GM21723 (cell line): ENCODE measurements at regions not wholly inside any gene's neighbourhood (a gene's known extent, or its start where the extent isn't known, plus 50 kb on each side); places are given as distances from the start of the nearest gene placed in this dataset.
"Not testable (repeated sequence)": the region's sequence is repeated elsewhere in the genome, so short reads cannot be mapped to it uniquely, and the experiment has no call there.

Source experiments
- ATAC-seq: cut with Tn5 transposase; IDR thresholded peaks from one replicate; pipeline ENCODE4 v1.9.1; 2021; ENCODE audit warnings: mild to moderate bottlenecking, moderate library complexity; ENCODE audit not compliant: unreplicated experiment

DNA sequence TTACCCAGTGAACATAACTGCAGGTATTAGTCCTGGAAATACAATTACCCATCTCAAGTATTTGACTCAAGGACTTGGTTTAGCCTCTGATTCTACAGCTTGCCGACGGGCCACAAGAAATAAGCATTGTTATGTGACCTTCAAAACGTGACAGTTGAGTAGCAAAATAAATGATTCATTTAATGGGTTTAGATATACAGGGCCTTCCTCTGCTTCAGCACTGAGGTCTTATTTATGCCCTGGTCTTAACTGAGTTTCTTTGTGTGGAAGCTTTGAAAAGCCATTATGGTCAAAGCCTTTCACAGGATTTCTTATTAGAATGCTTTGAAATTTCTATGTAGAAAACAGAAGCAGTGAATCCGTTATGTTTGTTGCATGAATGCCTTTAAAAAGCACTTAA is 899.2 kb upstream of the API5 start:
- no peak for ATAC-seq

DNA sequence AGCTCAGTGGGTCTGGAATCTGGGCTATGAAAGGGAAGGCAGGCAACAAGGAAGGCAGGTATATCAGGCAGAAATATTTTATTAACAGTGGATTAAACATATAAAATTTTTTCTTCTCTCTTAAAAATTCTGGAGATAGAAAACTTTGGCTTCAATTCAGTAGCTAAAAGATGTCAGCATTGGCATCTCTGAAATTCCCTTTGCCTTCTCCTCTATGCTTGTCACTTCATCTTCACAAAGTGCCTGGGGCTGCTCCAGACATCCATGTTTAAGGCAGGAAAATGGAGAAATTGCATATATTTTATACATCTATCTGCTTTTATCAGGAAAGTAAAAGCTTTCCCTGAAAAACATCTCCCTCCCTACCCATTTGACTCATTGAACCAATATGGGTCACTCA is 894.1 kb upstream of the API5 start:
- ATAC-seq, result no peak

DNA sequence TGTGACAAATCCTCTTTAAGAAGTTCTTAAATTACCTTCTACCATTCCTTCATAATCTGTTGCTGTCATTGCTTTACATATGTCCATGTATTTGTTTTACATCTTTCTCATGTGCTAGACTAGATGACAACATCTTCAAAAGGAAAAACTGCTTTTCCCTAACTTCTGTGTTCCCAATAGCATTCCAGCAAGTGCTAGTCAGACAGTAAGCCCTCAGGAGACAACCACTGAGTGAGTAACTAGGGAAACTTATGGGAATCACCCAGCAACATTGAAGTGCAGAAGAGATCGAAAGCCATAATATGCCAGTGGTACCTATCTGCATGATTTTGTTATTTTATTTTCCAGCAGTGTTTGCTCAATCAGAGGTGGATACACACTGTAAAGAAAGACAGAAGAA is 889.7 kb upstream of the API5 start:
- ATAC-seq, result no peak

DNA sequence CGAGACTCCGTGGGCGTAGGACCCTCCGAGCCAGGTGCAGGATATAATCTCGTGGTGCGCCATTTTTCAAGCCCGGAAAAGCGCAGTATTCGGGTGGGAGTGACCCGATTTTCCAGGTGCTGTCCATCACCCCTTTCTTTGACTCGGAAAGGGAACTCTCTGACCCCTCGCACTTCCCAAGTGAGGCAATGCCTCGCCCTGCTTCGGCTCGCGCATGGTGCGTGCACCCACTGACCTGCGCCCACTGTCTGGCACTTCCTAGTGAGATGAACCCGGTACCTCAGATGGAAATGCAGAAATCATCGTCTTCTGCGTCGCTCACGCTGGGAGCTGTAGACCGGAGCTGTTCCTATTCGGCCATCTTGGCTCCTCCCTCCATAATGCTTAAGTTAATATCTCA is 876.9 kb upstream of the API5 start:
- not testable (repeated sequence) for ATAC-seq

DNA sequence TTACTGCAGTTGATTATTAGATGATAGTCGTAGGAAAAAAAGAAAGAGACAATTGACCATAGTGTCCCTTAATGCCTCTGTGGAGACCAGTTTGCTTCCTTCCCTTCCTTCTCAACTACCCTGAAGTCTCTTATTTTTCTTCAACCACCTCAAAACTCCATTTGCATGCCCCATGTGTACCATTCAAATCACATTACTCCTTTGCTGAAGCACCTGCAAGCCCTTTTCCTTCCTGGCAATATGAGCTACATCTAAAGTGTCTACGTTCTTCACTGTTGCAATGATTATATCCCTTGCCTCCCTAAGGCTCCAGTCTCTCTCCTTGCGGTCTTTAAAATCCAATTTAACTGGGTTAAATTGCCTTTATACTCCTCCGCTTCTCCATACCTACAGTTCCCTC is 867.4 kb upstream of the API5 start:
- ATAC-seq, result no peak

DNA sequence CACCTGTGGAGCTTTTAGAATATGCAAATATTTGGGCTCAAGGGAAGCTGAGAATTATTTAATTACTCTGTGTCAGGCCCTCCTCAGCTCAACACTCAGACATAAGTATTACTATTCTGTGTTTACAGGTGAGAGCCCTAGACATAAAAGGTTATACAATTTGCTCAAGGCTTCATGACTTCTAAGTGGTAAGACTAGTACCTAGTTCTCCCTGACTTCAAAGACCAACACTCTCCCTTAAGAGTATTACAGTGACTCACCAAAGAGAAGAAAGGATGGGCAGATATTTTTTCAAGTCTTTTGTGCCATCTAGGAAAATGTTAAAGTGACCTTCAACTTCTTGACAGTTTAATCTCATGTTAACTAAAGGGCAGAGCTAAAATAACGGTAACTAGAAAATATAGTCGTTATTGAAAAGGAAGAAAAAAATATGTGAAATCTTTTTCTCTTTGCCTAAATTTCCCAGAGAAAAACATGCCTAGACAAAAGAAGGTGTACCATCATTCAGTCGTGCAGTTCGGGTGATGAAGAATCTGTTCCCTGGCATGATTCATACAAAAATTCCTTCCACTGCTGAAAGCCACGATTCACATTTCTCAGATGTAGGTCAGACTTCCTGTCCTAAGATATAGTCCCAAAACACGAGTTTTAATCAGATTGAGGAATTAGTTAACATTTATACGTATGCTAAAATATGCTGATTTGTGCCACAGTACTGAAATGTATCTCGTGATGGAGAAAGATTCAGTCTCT is 849.1 kb upstream of the API5 start:
- no peak for ATAC-seq

- ATAC-seq, result no peak
These were observed 846.2 kb upstream of the API5 start for GRCh38 chr11:42465623-42466022.

DNA sequence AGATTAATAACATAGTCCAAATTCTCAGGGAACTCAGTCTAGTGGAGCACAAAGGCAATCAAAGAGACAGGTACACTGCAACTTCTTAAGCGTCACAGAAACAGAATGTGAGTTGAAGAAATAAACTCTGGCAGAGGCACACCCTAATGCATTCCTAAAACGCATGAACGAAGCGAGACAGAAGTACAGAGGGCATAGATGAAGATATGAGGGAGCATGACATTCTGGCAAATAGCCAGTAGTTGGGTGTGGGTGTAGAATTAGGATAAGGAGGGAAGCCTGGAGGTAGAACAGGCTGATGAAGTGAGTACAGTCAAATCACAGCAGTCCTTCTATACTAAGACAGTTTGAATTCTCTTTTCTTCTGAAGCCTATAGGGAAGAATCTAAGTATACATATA is 838.7 kb upstream of the API5 start:
- ATAC-seq, result no peak

- no peak for ATAC-seq
These were observed 829.0 kb upstream of the API5 start for GRCh38 chr11:42482822-42483221.

DNA sequence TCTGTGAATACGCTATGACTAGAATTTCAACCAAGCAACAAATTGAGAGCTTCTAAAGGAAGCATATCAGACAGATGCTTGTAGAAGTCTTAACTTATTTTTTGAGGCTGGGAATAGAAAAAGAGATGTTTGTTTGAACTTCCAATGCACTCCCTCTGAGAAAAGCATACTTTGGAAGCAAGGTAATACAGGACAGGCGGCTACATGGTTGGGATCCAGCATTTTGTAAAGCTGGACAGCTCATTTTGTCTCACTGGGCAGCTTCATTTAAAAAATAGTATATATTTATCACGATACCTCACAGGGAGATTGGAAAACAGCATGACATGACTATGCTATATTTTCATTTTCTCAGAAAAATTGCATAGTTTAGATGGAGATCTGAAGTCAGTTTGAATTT is 821.3 kb upstream of the API5 start:
- ATAC-seq, result no peak

DNA sequence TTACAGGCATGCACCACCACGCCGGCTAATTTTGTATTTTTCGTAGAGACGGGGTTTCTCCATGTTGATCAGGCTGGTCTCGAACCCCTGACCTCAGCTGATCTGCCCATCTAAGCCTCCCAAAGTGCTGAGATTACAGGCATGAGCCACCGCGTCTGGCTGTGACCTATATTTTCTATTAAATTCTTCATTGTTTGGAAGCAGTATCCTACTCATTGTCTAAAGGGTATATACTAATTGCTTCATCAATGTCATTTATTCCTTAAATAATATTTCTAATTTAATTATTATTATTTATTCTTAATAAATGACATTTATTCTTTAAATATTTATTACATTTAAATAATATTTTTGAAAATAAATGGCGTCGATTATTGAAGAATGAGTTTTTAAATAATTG is 817.3 kb upstream of the API5 start:
- ATAC-seq, result no peak

DNA sequence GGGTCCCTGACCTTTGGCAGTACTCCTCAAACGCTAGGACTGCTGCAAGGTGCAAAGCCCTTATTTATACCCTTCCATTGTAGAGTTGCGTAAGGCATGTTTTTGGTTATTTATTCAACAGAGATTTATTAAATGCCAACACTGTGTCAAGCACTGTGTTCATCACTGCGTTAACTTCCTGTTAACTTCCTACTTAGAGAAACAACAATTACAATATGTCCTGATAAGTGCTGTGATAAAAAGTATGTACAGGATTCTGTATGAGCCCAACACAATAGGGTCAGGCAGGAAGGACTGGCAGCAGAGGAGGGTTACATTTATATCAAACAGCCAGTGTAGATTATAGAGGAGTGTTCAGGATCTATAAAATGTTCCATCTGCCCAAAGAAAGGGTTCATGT is 812.8 kb upstream of the API5 start:
- ATAC-seq, result no peak

DNA sequence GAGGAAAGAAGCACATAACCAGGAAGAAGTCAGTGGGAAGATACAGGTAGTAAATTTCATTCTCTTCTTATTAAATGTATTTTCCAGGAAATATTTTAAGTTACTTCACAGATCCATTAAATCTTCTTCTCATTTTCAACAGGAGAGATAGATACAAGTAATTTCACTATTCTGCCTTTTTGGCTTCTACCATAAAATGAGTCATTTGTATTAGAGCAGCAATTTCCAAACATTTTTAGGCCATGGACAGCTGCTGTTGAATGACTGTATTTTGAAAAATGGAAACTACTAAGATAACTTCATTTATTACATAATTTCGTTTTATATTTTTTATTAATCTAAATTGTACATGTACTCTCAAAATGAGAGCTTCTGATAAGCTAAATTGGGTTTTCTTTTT is 809.6 kb upstream of the API5 start:
- no peak for ATAC-seq

- no peak for ATAC-seq
These were observed 789.8 kb upstream of the API5 start for GRCh38 chr11:42521994-42522393.

DNA sequence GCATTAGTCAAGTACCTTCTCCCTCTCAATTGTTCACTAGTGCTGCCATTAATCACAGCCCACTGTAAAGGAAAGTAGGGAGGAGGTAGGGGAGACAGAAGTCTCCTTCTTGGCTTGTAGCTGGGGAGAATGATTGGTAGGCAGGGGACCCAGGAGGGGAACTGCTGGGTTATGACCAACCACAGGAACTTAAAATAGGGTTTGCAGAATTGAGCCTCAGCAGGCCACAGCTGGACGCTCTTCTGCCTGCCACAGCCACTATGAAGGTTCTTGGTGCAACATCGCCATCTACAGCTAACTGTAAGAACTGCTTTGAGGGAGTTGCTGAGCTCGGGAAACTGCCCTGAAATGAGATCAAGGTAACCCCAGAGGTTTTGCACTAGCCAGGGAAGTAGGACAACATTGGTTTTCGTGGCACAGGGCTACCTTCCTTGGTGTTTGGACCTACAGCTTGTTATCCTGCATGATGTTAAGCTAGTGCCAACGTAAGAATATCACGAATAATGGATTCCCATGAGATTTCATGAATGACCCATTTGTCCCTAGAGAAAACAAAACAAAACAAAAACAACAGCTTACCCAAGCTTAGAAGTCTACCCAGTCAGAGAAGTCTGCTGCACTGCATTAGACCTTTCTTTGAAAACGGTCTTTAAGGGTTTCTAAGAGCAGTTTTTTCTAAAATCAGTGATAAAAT is 787.1 kb upstream of the API5 start:
- ATAC-seq, result peak; percentile 96

- no peak for ATAC-seq
These were observed 785.4 kb upstream of the API5 start for GRCh38 chr11:42526426-42526825.

- no peak for ATAC-seq
These were observed 783.3 kb upstream of the API5 start for GRCh38 chr11:42528471-42528870.

- no peak for ATAC-seq
These were observed 782.9 kb upstream of the API5 start for GRCh38 chr11:42528911-42529310.

DNA sequence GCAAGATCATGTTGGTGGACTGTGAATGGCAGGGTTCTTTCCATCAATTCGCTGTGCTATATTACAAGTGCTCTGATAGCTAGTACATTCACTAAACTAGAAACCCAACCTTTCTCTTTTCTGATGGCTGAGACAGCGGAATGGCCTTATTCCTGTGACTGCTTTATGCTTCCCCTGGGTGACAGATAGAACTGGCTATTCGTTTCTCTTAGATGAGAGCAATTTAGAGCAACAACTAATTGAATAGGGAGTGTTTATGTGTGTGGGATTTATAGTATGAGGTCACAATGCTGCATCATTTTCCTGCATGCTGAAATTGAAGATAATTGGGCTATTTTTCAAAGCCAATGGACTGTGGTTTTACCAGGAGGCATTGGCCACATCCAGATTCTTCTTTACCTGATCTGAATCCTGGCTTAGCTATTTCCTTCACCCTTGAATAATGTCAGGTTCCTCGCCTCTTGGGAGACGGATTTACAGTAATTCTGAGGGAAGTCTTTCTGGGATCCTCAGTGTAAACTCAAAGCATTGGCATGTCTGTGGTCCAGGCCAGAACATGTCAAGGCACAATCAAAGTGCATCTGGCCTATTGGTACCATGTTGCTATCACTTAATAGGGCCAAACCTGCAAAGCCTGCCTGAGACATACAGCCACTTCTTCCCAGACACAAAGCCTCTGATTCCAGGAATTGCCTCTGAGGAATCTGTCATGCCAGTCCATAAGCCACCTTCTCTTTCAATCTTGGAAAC is 775.0 kb upstream of the API5 start:
- ATAC-seq, result no peak

- no peak for ATAC-seq
These were observed 769.5 kb upstream of the API5 start for GRCh38 chr11:42542336-42542735.

GRCh38 chr11:42543844-42544419 is 767.9 kb upstream of the API5 start:
- no peak for ATAC-seq

GRCh38 chr11:42544726-42545125 is 767.1 kb upstream of the API5 start:
- no peak for ATAC-seq
